Gastroesophageal sphincter (tissue), 4 donors: ENCODE measurements at regions not wholly inside any gene's neighbourhood (a gene's known extent, or its start where the extent isn't known, plus 50 kb on each side); places are given as distances from the start of the nearest gene placed in this dataset.

Source experiments
- ATAC-seq: fragments of 150-250 bp; one replicate; pipeline ENCODE4 v1.9.1; 2016; ENCODE audit warnings: mild to moderate bottlenecking, moderate library complexity
- H3K27ac ChIP-seq, 4 donors: fragments of 200-600 bp; sonication (generic) in 3 of 4; 1 replicate in 3 of 4; 2 replicates in 1 of 4; pipeline ENCODE4 v1.5.1; 2016 to 2019
- H3K27me3 ChIP-seq: fragments of 200-600 bp; sonication (generic); one replicate; pipeline ENCODE4 v1.5.1; 2019
- H3K36me3 ChIP-seq, 2 donors: fragments of 200-600 bp; sonication (generic); one replicate each; pipeline ENCODE4 v1.5.1; 2019; ENCODE audit warnings: control low read depth in 1 of 2
- H3K4me1 ChIP-seq, 3 donors: fragments of 200-600 bp; sonication (generic); 1 replicate in 2 of 3; 2 replicates in 1 of 3; pipeline ENCODE4 v1.5.1; 2016 to 2019; ENCODE audit warnings: control low read depth in 2 of 3
- H3K4me3 ChIP-seq, 2 donors: fragments of 200-600 bp; sonication (generic); one replicate each; pipeline ENCODE4 v1.5.1; 2019; ENCODE audit warnings: mild to moderate bottlenecking in 1 of 2, moderate library complexity in 1 of 2
- H3K9me3 ChIP-seq, 3 donors: fragments of 200-600 bp; sonication (generic); one replicate each; pipeline ENCODE4 v1.5.1; 2017 to 2019; ENCODE audit warnings: control low read depth in 2 of 3
- EP300 ChIP-seq: sonication (generic); formaldehyde crosslinking; IDR thresholded peaks from one replicate; pipeline ENCODE4 v1.6.1; 2017; ENCODE audit warnings: antibody characterized with exemption, mild to moderate bottlenecking
- POLR2A ChIP-seq, 2 donors: fragments of 450-650 bp; IDR thresholded peaks; one replicate each; pipeline ENCODE4 v1.6.1; 2017; ENCODE audit warnings: antibody characterized with exemption in 2 of 2, mild to moderate bottlenecking in 2 of 2, moderate library complexity in 1 of 2
- POLR2AphosphoS5 ChIP-seq: sonication (generic); formaldehyde crosslinking; IDR thresholded peaks from one replicate; pipeline ENCODE4 v1.6.1; 2017; ENCODE audit warnings: antibody characterized with exemption
- WGBS, 2 donors: methylation state at CpG; one replicate each; pipeline ENCODE4 v1.1.5; 2018; ENCODE audit warnings: low coverage in 1 of 2; 5-methylcytosine and 5-hydroxymethylcytosine counted together
- TF ChIP-seq, protein P1 (sequence below), 4 experiments: fragments of 200-600 bp in 2 of 4; fragments of 450-650 bp in 2 of 4; sonication (generic) in 1 of 4; IDR thresholded peaks; one replicate each; pipeline ENCODE4 v1.5.1; 2017 to 2019; ENCODE audit warnings: antibody characterized with exemption in 4 of 4, mild to moderate bottlenecking in 2 of 4, moderate library complexity in 2 of 4

GRCh38 chr15:97759363-97759762 is 201.1 kb upstream of the ARRDC4 start:
- Histone ChIP-seq H3K27me3 (no peaks in the 10 kb centered on the region), H3K27ac (no peak overlapping the region), H3K4me1 (peaks cover 0 to 16% (median 3%) of the 10 kb centered on the region in 3 donors), H3K9me3 (no peaks in the 10 kb centered on the region), H3K4me3 (no peak overlapping the region), H3K36me3 (no peaks in the 10 kb centered on the region)
- no peak for ATAC-seq
- no peak for TF ChIP-seq EP300
- TF ChIP-seq, protein P1, sequence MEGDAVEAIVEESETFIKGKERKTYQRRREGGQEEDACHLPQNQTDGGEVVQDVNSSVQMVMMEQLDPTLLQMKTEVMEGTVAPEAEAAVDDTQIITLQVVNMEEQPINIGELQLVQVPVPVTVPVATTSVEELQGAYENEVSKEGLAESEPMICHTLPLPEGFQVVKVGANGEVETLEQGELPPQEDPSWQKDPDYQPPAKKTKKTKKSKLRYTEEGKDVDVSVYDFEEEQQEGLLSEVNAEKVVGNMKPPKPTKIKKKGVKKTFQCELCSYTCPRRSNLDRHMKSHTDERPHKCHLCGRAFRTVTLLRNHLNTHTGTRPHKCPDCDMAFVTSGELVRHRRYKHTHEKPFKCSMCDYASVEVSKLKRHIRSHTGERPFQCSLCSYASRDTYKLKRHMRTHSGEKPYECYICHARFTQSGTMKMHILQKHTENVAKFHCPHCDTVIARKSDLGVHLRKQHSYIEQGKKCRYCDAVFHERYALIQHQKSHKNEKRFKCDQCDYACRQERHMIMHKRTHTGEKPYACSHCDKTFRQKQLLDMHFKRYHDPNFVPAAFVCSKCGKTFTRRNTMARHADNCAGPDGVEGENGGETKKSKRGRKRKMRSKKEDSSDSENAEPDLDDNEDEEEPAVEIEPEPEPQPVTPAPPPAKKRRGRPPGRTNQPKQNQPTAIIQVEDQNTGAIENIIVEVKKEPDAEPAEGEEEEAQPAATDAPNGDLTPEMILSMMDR (IDR thresholded peaks at IDR 0.05), result no peak
- no peak for TF ChIP-seq POLR2AphosphoS5
- no peak for TF ChIP-seq POLR2A (IDR thresholded peaks at IDR 0.05)
- 72 to 86% methylated on average over 3 of the region's 3 CpGs for WGBS, 2 donors

GRCh38 chr15:97761110-97761509 is 199.4 kb upstream of the ARRDC4 start:
- TF ChIP-seq POLR2AphosphoS5, result no peak
- TF ChIP-seq, protein P1 (IDR thresholded peaks at IDR 0.05), result no peak
- TF ChIP-seq POLR2A (IDR thresholded peaks at IDR 0.05), result no peak
- TF ChIP-seq EP300, result no peak
- Histone ChIP-seq H3K27ac (peak overlapping the region in 2 of 4 donors; percentile 42 to 50), H3K4me1 (peaks cover 0 to 12% (median 3%) of the 10 kb centered on the region in 3 donors), H3K9me3 (no peaks in the 10 kb centered on the region), H3K4me3 (no peak overlapping the region), H3K27me3 (no peaks in the 10 kb centered on the region), H3K36me3 (no peaks in the 10 kb centered on the region)
- 11 to 26% methylated on average over 5 of the region's 5 CpGs for WGBS, 2 donors
- ATAC-seq, result no peak

DNA sequence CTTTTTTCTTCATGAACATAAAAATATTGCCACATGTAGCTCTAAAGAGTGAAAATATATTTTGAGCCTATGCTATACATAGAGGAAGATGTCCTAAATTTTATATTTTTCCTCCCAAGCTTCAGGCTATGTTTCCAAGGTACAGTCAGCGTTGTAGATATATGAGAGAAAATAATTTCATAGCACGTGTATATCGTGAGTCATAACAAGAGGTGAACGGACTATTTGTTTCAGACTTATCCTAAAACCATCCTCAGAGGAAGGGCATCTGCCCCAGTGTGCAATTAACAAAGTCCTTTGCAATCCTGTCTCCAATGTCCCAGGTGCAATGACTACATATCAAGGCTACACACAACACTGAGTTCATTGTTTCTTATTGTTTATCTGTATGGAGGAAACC is 177.3 kb upstream of the ARRDC4 start:
- Histone ChIP-seq H3K36me3 (no peaks in the 10 kb centered on the region), H3K4me3 (no peak overlapping the region), H3K9me3 (no peaks in the 10 kb centered on the region), H3K27me3 (no peaks in the 10 kb centered on the region), H3K4me1 (peaks cover 0 to 16% (median 0%) of the 10 kb centered on the region in 3 donors), H3K27ac (peak overlapping the region in 1 of 4 donors; percentile 25)
- ATAC-seq, result no peak
- no peak for TF ChIP-seq POLR2AphosphoS5
- 34 to 52% methylated on average over 4 of the region's 4 CpGs for WGBS, 2 donors

DNA sequence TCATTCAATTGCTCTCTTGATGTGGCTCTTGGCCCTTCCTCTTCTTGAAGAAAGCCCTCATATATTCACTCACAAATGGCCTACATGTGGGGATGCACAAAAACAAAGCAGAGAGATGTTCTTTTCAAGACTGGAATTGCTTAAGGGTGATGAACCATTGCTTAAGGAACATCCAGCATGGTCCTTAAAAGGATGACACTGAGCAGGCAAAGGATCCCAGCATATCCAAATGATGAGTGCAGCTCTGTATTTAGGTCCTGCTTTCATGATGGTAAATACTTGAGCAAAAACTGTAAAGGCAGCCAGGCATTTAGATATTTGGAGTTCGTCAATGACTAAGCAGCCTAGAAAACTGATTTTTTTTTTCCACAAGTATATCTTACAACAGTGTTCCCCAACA is 173.8 kb upstream of the ARRDC4 start:
- H3K4me3 ChIP-seq, result no peak overlapping the region
- peaks cover 0 to 44% (median 5%) of the 10 kb centered on the region in 3 donors for H3K4me1 ChIP-seq
- H3K27ac ChIP-seq, result peak overlapping the region in 3 of 4 donors; percentile 36 to 84 (median 54)
- H3K36me3 ChIP-seq, result no peaks in the 10 kb centered on the region
- ATAC-seq, result no peak
- H3K27me3 ChIP-seq, result no peaks in the 10 kb centered on the region
- no peaks in the 10 kb centered on the region for H3K9me3 ChIP-seq
- TF ChIP-seq EP300 (no peak), POLR2A (IDR thresholded peaks at IDR 0.05) (no peak), POLR2AphosphoS5 (no peak)
- TF ChIP-seq, protein P1 (IDR thresholded peaks at IDR 0.05), result no peak
- WGBS, 2 donors, result 55 to 86% methylated on average over 1 of the region's 1 CpG

GRCh38 chr15:97790180-97790579 is 170.3 kb upstream of the ARRDC4 start:
- Histone ChIP-seq H3K27ac (peak overlapping the region in 3 of 4 donors; percentile 72 to 84 (median 83)), H3K4me3 (no peak overlapping the region), H3K27me3 (no peaks in the 10 kb centered on the region), H3K9me3 (no peaks in the 10 kb centered on the region), H3K4me1 (peaks cover 0 to 59% (median 13%) of the 10 kb centered on the region in 3 donors), H3K36me3 (no peaks in the 10 kb centered on the region)
- ATAC-seq, result no peak
- TF ChIP-seq, protein P1 (IDR thresholded peaks at IDR 0.05), result no peak
- no peak for TF ChIP-seq POLR2AphosphoS5
- TF ChIP-seq POLR2A (IDR thresholded peaks at IDR 0.05), result no peak
- no peak for TF ChIP-seq EP300
